Activated CD4-positive, alpha-beta T cell treated with anti-CD3 and anti-CD28 coated beads, Interleukin-2, amount 10 ng/mL, durations not matched to agents 7 days and 5 days (primary cell): ENCODE measurements at regions not wholly inside any gene's neighbourhood (a gene's known extent, or its start where the extent isn't known, plus 50 kb on each side); places are given as distances from the start of the nearest gene placed in this dataset.

ENCODE experiments used
- CTCF ChIA-PET: fragments of 350-600 bp; sonication (Branson Sonifier 250); formaldehyde crosslinking; loops from one replicate; lab custom pipeline; 2021; ENCODE audit warnings: antibody characterized with exemption; lab: Charles Lee
- POLR2A ChIA-PET: fragments of 350-600 bp; sonication (Branson Sonifier 250); formaldehyde crosslinking; loops from one replicate; lab custom pipeline; 2021; ENCODE audit warnings: antibody characterized with exemption; lab: Charles Lee
- DNase-seq: peaks from one replicate; pipeline ENCODE4 v3.0.0-alpha.2; 2020
- H3K27ac Mint-ChIP-seq: one replicate; pipeline ENCODE4 v1.8.0; 2021; ENCODE audit warnings: mild to moderate bottlenecking, moderate library complexity, mixed read lengths
- H3K27me3 Mint-ChIP-seq: one replicate; pipeline ENCODE4 v1.8.0; 2021; ENCODE audit warnings: mixed read lengths
- H3K36me3 Mint-ChIP-seq: one replicate; pipeline ENCODE4 v1.8.0; 2021; ENCODE audit warnings: low read depth, mixed read lengths
- H3K4me1 Mint-ChIP-seq: one replicate; pipeline ENCODE4 v1.8.0; 2021; ENCODE audit warnings: mixed read lengths
- H3K4me3 Mint-ChIP-seq: one replicate; pipeline ENCODE4 v1.8.0; 2021; ENCODE audit warnings: mild to moderate bottlenecking, moderate library complexity, mixed read lengths
- H3K9me3 Mint-ChIP-seq: one replicate; pipeline ENCODE4 v1.8.0; 2021; ENCODE audit warnings: mixed read lengths

DNA sequence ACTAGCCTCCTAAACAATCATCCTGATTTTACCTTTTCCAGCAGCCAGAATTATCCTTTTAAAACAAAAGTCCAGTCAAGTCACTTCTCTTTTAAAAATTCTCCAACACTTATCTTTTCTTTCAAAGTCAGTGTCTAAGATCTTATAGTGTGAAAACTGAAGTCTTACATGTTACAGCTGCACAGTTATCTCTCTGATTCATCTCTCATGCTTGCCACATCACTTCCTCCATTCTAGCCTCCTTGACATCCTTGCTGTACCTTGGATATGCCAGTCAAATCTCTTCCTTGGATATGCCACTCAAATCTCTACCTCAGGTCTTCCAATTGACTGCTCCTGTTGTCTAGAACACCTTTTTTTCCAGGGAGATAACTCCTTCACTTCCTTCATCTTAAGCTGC, 361.7 kb upstream of the FTMT start:
- Mint-ChIP-seq H3K4me3 (no peak overlapping the region), H3K36me3 (no peaks in the 10 kb centered on the region), H3K4me1 (no peaks in the 10 kb centered on the region), H3K27me3 (no peaks in the 10 kb centered on the region), H3K27ac (no peak overlapping the region), H3K9me3 (no peaks in the 10 kb centered on the region)
- ChIA-PET CTCF (no interaction called here), POLR2A (no interaction called here)
- no peak for DNase-seq

- Mint-ChIP-seq H3K36me3 (no peaks in the 10 kb centered on the region), H3K27me3 (no peaks in the 10 kb centered on the region), H3K4me1 (no peaks in the 10 kb centered on the region), H3K9me3 (no peaks in the 10 kb centered on the region), H3K27ac (no peak overlapping the region), H3K4me3 (no peak overlapping the region)
- ChIA-PET CTCF (no interaction called here), POLR2A (no interaction called here)
- DNase-seq: no peak
Observed at GRCh38 chr5:121497176-121497575, 354.5 kb upstream of the FTMT start.

DNA sequence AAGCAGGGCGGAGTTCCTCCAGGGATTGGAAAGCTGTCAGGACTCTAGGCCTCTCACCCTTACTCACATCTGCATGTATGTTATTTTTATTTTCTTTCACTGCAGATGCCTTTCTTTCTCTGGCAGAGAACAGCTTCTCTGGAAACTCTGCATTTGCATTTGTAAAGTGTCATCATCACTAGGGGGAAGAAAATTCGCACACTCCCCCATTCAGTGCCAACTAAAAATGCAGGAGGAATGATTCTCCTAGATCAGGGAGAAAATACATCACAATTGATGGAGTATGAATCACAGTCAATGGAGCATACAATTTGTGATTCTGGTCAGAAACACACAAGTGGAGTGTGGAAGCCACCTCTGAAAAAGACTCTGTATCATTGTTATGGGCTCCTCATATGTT, 351.4 kb upstream of the FTMT start:
- no peak for DNase-seq
- ChIA-PET CTCF (no interaction called here), POLR2A (no interaction called here)
- no peak overlapping the region for H3K4me3 Mint-ChIP-seq
- H3K27me3 Mint-ChIP-seq: no peaks in the 10 kb centered on the region
- no peaks in the 10 kb centered on the region for H3K4me1 Mint-ChIP-seq
- no peak overlapping the region for H3K27ac Mint-ChIP-seq
- H3K36me3 Mint-ChIP-seq: no peaks in the 10 kb centered on the region
- H3K9me3 Mint-ChIP-seq: no peaks in the 10 kb centered on the region

DNA sequence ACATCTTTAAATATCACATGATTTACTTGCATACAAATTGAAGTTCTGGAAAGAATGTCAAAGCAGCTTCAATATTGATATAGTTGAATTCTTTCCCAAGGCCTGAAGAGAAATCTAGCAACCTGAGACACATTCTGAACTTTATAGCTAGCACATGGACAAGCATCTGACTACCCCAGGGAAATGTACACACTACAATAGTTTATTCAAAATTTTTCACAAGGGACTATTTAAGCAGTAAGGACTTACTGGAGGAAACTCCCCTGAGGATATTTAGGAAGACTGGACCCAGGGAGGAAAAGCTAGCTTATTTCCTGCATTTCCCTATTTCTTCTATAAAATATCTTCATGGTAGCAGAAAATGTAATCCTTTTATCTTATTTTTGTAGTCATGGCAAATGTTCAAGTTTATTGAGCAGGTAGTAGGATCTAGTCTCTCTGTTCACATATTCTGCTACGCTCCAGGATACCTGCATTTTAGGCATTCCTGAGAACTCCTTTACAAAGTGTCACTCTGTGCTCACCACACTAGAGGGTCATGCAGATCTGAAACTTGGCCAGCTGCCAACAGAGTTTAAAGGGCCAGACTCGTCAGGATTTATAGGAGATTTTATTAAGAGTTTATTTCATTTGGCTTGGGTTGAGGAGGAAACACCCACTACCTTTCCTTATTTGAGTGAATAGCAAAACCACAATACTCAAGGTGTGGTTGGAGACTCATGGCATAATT, 348.4 kb upstream of the FTMT start:
- CTCF ChIA-PET: interaction anchor here (0.5 kb wide), 1 partner anchor 228 kb away, joined by 3 read pairs; no protein-coding TSS in a partner anchor
- DNase-seq: no peak
- Mint-ChIP-seq H3K27ac (no peak overlapping the region), H3K27me3 (no peaks in the 10 kb centered on the region), H3K9me3 (no peaks in the 10 kb centered on the region), H3K36me3 (no peaks in the 10 kb centered on the region), H3K4me1 (no peaks in the 10 kb centered on the region), H3K4me3 (no peak overlapping the region)
- POLR2A ChIA-PET: no interaction called here

- Mint-ChIP-seq H3K4me3 (no peak overlapping the region), H3K27ac (no peak overlapping the region), H3K4me1 (no peaks in the 10 kb centered on the region), H3K36me3 (no peaks in the 10 kb centered on the region), H3K9me3 (no peaks in the 10 kb centered on the region), H3K27me3 (no peaks in the 10 kb centered on the region)
- ChIA-PET CTCF (no interaction called here), POLR2A (no interaction called here)
- DNase-seq: no peak
Observed at GRCh38 chr5:121516997-121517396, 334.7 kb upstream of the FTMT start.

DNA sequence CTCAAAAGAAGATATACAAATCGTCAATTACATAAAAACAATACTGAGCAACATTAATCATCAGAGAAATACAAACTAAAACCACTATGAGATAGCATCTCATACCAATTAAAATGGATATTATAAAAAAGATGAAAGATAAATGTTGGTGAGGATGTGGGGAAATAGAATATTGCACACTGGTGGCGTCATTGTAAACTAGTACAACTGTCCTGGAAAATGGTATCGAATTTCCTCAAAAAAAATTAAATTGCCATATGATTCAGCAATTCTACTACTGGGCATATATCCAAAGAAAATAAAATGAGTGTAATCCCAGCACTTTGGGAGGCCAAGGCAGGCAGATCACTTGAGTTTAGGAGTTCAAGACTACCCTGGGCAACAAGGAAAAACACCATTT, 326.0 kb upstream of the FTMT start:
- no peaks in the 10 kb centered on the region for H3K27me3 Mint-ChIP-seq
- no peaks in the 10 kb centered on the region for H3K36me3 Mint-ChIP-seq
- peaks cover 5% of the 10 kb centered on the region for H3K9me3 Mint-ChIP-seq
- no peak overlapping the region for H3K27ac Mint-ChIP-seq
- ChIA-PET CTCF (no interaction called here), POLR2A (no interaction called here)
- H3K4me3 Mint-ChIP-seq: no peak overlapping the region
- no peaks in the 10 kb centered on the region for H3K4me1 Mint-ChIP-seq
- DNase-seq: no peak

GRCh38 chr5:121526908-121527307, 324.8 kb upstream of the FTMT start:
- POLR2A ChIA-PET: no interaction called here
- H3K36me3 Mint-ChIP-seq: no peaks in the 10 kb centered on the region
- peaks cover 5% of the 10 kb centered on the region for H3K9me3 Mint-ChIP-seq
- CTCF ChIA-PET: no interaction called here
- no peak for DNase-seq
- no peaks in the 10 kb centered on the region for H3K4me1 Mint-ChIP-seq
- H3K4me3 Mint-ChIP-seq: no peak overlapping the region
- H3K27ac Mint-ChIP-seq: no peak overlapping the region
- no peaks in the 10 kb centered on the region for H3K27me3 Mint-ChIP-seq

DNA sequence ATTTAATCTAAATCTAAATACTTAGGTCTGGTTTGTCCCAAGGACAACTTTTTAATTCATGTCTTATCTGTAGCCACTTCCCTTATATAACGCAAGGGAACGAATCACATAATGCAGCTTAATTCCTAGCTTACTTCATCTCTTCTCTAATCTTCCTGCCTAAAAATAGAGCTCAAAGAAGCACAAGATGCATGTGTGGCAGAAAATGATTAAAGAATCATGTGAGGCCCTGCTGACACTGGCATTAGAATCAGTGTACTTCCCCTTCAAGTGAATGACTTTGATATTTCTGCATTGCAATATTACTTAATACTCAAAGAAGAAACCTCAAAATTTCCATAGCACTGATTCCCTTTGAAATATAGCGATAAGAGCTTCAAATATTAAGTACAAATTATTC, 317.9 kb upstream of the FTMT start:
- no peaks in the 10 kb centered on the region for H3K36me3 Mint-ChIP-seq
- DNase-seq: no peak
- peaks cover 3% of the 10 kb centered on the region for H3K9me3 Mint-ChIP-seq
- H3K4me1 Mint-ChIP-seq: no peaks in the 10 kb centered on the region
- no peak overlapping the region for H3K27ac Mint-ChIP-seq
- no peak overlapping the region for H3K4me3 Mint-ChIP-seq
- no peaks in the 10 kb centered on the region for H3K27me3 Mint-ChIP-seq
- ChIA-PET POLR2A (no interaction called here), CTCF (no interaction called here)

GRCh38 chr5:121550989-121551388, 300.7 kb upstream of the FTMT start:
- no peak for DNase-seq
- ChIA-PET POLR2A (no interaction called here), CTCF (no interaction called here)
- Mint-ChIP-seq H3K9me3 (peaks cover 2% of the 10 kb centered on the region), H3K36me3 (no peaks in the 10 kb centered on the region), H3K27ac (no peak overlapping the region), H3K4me3 (no peak overlapping the region), H3K4me1 (no peaks in the 10 kb centered on the region), H3K27me3 (no peaks in the 10 kb centered on the region)

- H3K4me3 Mint-ChIP-seq: no peak overlapping the region
- DNase-seq: no peak
- H3K27me3 Mint-ChIP-seq: no peaks in the 10 kb centered on the region
- ChIA-PET CTCF (no interaction called here), POLR2A (no interaction called here)
- H3K36me3 Mint-ChIP-seq: no peaks in the 10 kb centered on the region
- no peak overlapping the region for H3K27ac Mint-ChIP-seq
- H3K9me3 Mint-ChIP-seq: peaks cover 2% of the 10 kb centered on the region
- no peaks in the 10 kb centered on the region for H3K4me1 Mint-ChIP-seq
Observed at GRCh38 chr5:121559832-121560231, 291.9 kb upstream of the FTMT start.

GRCh38 chr5:121572061-121572460, 279.6 kb upstream of the FTMT start:
- POLR2A ChIA-PET: no interaction called here
- H3K9me3 Mint-ChIP-seq: no peaks in the 10 kb centered on the region
- no peak overlapping the region for H3K27ac Mint-ChIP-seq
- CTCF ChIA-PET: no interaction called here
- H3K4me3 Mint-ChIP-seq: no peak overlapping the region
- H3K36me3 Mint-ChIP-seq: no peaks in the 10 kb centered on the region
- H3K27me3 Mint-ChIP-seq: no peaks in the 10 kb centered on the region
- H3K4me1 Mint-ChIP-seq: no peaks in the 10 kb centered on the region
- DNase-seq: no peak

DNA sequence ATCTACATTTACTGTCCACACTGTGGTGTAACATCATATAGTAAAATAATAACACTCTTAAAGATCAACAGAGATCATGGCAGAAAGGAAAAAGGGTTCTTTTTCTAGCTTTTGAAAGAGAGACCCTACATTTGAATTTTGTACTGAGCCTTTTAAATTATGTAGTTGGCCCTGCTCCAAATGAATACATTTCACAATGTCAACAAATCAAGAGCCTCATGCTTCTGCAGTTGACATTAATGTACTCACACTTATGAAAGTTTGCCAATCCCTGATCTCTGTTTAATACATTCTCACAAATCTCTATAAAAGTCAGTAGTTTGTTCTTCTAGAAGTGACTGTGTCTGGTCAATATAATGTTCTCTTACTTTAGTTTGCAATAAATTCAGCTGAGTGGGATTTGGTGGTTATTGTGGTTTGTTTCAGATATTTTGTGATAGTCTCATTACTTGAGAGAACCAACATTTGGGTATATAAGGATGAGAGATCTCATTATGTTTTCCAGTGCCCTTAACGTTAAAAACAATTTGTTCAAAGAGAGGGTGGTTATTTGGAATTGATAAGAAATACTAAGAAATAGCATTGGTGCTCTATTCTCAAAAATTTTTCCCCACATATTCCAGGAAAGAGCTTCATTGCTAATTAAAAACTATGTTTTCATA, 277.8 kb upstream of the FTMT start:
- ChIA-PET POLR2A (no interaction called here), CTCF (no interaction called here)
- Mint-ChIP-seq H3K36me3 (no peaks in the 10 kb centered on the region), H3K4me3 (no peak overlapping the region), H3K4me1 (no peaks in the 10 kb centered on the region), H3K27me3 (no peaks in the 10 kb centered on the region), H3K9me3 (no peaks in the 10 kb centered on the region), H3K27ac (no peak overlapping the region)
- no peak for DNase-seq

DNA sequence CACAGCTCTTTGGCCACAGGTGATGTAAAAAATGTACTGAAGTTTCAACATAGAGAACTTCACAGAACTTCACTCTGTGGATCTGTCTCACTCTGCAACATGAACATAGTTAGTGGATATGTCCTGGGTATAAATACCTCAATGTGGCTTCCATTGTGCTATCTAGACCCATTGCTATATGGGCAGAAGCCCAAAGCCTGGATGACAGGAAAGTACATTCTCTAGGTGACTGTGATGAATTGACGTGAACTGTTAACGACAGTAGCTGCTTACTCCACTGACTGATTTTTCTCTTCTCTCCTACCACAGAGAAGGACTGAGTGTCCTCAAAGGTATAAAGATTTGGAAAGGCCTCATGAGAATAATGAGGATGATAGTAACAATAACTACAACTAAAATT, 270.1 kb upstream of the FTMT start:
- no peak for DNase-seq
- no peak overlapping the region for H3K4me3 Mint-ChIP-seq

DNA sequence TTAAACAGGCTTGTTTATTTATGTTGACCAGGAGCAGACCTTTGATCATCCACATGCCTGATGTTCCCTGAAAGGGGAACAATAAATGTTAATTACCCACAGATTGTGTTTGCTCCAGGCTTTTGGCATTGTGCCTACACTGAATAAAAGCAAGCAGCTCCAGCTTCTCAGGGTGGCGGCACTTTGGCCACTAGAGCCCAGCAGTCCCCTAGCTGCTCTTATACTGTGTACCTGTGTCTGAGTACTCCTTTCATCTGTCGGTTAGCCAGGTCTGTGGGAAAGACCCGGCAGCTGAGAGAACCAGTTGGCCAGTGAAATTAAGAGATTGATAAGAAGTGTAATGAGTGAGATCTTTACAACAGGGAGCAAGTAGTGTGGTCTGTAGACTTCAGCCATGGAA, 254.8 kb upstream of the FTMT start:
- CTCF ChIA-PET: no interaction called here
- POLR2A ChIA-PET: no interaction called here
- Mint-ChIP-seq H3K9me3 (peaks cover 2% of the 10 kb centered on the region), H3K4me1 (no peaks in the 10 kb centered on the region), H3K4me3 (no peak overlapping the region), H3K27ac (no peak overlapping the region), H3K36me3 (no peaks in the 10 kb centered on the region), H3K27me3 (no peaks in the 10 kb centered on the region)
- DNase-seq: no peak

More for the DNA sequence above, 270.1 kb upstream of the FTMT start:
- H3K27ac Mint-ChIP-seq: no peak overlapping the region
- no peaks in the 10 kb centered on the region for H3K27me3 Mint-ChIP-seq
- CTCF ChIA-PET: no interaction called here
- H3K36me3 Mint-ChIP-seq: no peaks in the 10 kb centered on the region
- POLR2A ChIA-PET: no interaction called here
- H3K9me3 Mint-ChIP-seq: peaks cover 2% of the 10 kb centered on the region
- no peaks in the 10 kb centered on the region for H3K4me1 Mint-ChIP-seq
